ENCODE measurements at regions not wholly inside any gene's neighbourhood (a gene's known extent, or its start where the extent isn't known, plus 50 kb on each side); places are given as distances from the start of the nearest gene placed in this dataset.

- no peaks in the 10 kb centered on the region for H3K36me3 ChIP-seq (ENCODE audit: insufficient read depth, low read length, poor library complexity, severe bottlenecking)
- DNase-seq (ENCODE audit: low spot score) = peak; percentile 9
- no peaks in the 10 kb centered on the region for H3K9me3 ChIP-seq (ENCODE audit: low read depth, low read length, poor library complexity, severe bottlenecking)
- no peak for TF ChIP-seq CTCF (conservative IDR thresholded peaks at IDR 0.05; ENCODE audit: low read depth, low read length)
- TF ChIP-seq EZH2 (IDR thresholded peaks at IDR 0.05; ENCODE audit: borderline replicate concordance, low read depth, low read length, poor library complexity, severe bottlenecking) = no peak
- no peak overlapping the region for H3K4me3 ChIP-seq (ENCODE audit: low read depth, low read length, poor library complexity, severe bottlenecking)
- CTCF ChIA-PET = no interaction called here
- H3K4me1 ChIP-seq (ENCODE audit: insufficient read depth, low read length, poor library complexity, severe bottlenecking) = no peaks in the 10 kb centered on the region
- H3K27ac ChIP-seq (ENCODE audit: low read depth, low read length, poor library complexity, severe bottlenecking) = no peak overlapping the region
- intact Hi-C loops (cut with micrococcal nuclease; ENCODE audit: unreplicated experiment) = no loop called here
- no TSS peak for BruUV-seq (replicated peaks)
- POLR2A ChIA-PET (ENCODE audit: low non-redundant PET) = no interaction called here
- no peaks in the 10 kb centered on the region for H3K27me3 ChIP-seq (replicated peaks; ENCODE audit: insufficient read depth, low read depth, low read length, poor library complexity)
These were observed 165.7 kb downstream of the PTPN20 start for GRCh38 chr10:47076949-47077361.

GRCh38 chr10:47077386-47077785 is 166.2 kb downstream of the PTPN20 start:
- Histone ChIP-seq H3K4me3 (ENCODE audit: low read depth, low read length, poor library complexity, severe bottlenecking) (no peak overlapping the region), H3K27me3 (replicated peaks; ENCODE audit: insufficient read depth, low read depth, low read length, poor library complexity) (no peaks in the 10 kb centered on the region), H3K36me3 (ENCODE audit: insufficient read depth, low read length, poor library complexity, severe bottlenecking) (no peaks in the 10 kb centered on the region), H3K4me1 (ENCODE audit: insufficient read depth, low read length, poor library complexity, severe bottlenecking) (no peaks in the 10 kb centered on the region), H3K27ac (ENCODE audit: low read depth, low read length, poor library complexity, severe bottlenecking) (no peak overlapping the region), H3K9me3 (ENCODE audit: low read depth, low read length, poor library complexity, severe bottlenecking) (no peaks in the 10 kb centered on the region)
- TF ChIP-seq EZH2 (IDR thresholded peaks at IDR 0.05; ENCODE audit: borderline replicate concordance, low read depth, low read length, poor library complexity, severe bottlenecking) (no peak), CTCF (conservative IDR thresholded peaks at IDR 0.05; ENCODE audit: low read depth, low read length) (no peak)
- ChIA-PET POLR2A (ENCODE audit: low non-redundant PET) (no interaction called here), CTCF (no interaction called here)
- no peak for DNase-seq (ENCODE audit: low spot score)
- intact Hi-C loops (cut with micrococcal nuclease; ENCODE audit: unreplicated experiment) = no loop called here
- no TSS peak for BruUV-seq (replicated peaks)

DNA sequence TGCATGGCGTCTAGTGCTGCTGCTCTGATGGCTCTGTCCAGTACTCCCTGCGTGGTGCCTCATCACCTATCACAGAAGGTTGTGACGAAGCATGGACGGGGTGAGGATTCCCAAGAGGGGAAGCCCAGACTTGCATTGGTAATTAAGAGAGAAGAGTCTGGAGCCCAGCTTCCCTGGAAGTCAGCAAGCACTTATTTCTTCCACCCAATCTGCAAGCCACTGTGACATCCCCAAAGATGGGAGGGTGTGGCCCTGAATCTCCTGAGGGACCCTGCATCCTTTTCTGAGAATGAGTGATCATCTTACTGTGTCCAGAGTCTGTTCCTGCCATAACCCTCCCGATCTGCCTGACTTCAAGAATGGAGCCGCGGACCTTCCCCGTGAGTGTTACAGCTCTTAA is 166.7 kb downstream of the PTPN20 start:
- H3K4me3 ChIP-seq (ENCODE audit: low read depth, low read length, poor library complexity, severe bottlenecking) = no peak overlapping the region
- BruUV-seq (replicated peaks) = no TSS peak
- DNase-seq (ENCODE audit: low spot score) = no peak
- no peaks in the 10 kb centered on the region for H3K9me3 ChIP-seq (ENCODE audit: low read depth, low read length, poor library complexity, severe bottlenecking)
- ChIA-PET CTCF (no interaction called here), POLR2A (ENCODE audit: low non-redundant PET) (no interaction called here)
- TF ChIP-seq EZH2 (IDR thresholded peaks at IDR 0.05; ENCODE audit: borderline replicate concordance, low read depth, low read length, poor library complexity, severe bottlenecking) = no peak
- no peak for TF ChIP-seq CTCF (conservative IDR thresholded peaks at IDR 0.05; ENCODE audit: low read depth, low read length)
- no peaks in the 10 kb centered on the region for H3K27me3 ChIP-seq (replicated peaks; ENCODE audit: insufficient read depth, low read depth, low read length, poor library complexity)
- no peaks in the 10 kb centered on the region for H3K36me3 ChIP-seq (ENCODE audit: insufficient read depth, low read length, poor library complexity, severe bottlenecking)
- H3K4me1 ChIP-seq (ENCODE audit: insufficient read depth, low read length, poor library complexity, severe bottlenecking) = no peaks in the 10 kb centered on the region
- intact Hi-C loops (cut with micrococcal nuclease; ENCODE audit: unreplicated experiment) = no loop called here
- H3K27ac ChIP-seq (ENCODE audit: low read depth, low read length, poor library complexity, severe bottlenecking) = no peak overlapping the region
